ENCODE measurements at regions not wholly inside any gene's neighbourhood (a gene's known extent, or its start where the extent isn't known, plus 50 kb on each side); places are given as distances from the start of the nearest gene placed in this dataset.

DNA sequence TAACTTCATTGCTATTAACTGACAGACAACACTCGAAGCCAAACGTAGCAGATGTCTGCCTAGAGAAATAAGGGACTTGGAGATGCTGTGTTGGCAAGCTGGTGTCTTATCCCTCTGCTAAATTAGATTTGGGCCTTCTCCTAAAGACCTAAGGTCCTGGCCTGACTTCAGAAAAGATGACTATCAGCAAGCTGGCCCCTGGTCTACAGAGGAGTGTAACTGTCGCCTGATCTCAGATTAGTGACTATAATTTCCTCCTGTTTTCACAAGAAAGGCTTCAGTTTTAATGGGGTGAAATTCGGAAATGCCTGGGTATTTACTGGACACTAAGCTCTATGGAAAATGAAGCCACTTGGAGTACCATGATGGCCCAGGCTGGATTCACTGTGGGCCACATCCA, 53.1 kb upstream of the SLC7A14 start:
- no peak for DNase-seq
- peaks cover 40% of the 10 kb centered on the region for H3K27me3 Mint-ChIP-seq (ENCODE audit: unreplicated experiment)
- H3K36me3 Mint-ChIP-seq (ENCODE audit: insufficient read depth, unreplicated experiment), result no peaks in the 10 kb centered on the region
- TF ChIP-seq, protein P1, sequence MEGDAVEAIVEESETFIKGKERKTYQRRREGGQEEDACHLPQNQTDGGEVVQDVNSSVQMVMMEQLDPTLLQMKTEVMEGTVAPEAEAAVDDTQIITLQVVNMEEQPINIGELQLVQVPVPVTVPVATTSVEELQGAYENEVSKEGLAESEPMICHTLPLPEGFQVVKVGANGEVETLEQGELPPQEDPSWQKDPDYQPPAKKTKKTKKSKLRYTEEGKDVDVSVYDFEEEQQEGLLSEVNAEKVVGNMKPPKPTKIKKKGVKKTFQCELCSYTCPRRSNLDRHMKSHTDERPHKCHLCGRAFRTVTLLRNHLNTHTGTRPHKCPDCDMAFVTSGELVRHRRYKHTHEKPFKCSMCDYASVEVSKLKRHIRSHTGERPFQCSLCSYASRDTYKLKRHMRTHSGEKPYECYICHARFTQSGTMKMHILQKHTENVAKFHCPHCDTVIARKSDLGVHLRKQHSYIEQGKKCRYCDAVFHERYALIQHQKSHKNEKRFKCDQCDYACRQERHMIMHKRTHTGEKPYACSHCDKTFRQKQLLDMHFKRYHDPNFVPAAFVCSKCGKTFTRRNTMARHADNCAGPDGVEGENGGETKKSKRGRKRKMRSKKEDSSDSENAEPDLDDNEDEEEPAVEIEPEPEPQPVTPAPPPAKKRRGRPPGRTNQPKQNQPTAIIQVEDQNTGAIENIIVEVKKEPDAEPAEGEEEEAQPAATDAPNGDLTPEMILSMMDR (IDR thresholded peaks at IDR 0.05; ENCODE audit: unreplicated experiment), result no peak
- H3K9me3 Mint-ChIP-seq (ENCODE audit: low read depth, unreplicated experiment), result no peaks in the 10 kb centered on the region
- no peaks in the 10 kb centered on the region for H3K4me1 Mint-ChIP-seq (ENCODE audit: low read depth, unreplicated experiment)
- BruUV-seq (replicated peaks), result no TSS peak
- intact Hi-C loops (cut with micrococcal nuclease; ENCODE audit: unreplicated experiment), result no loop called here
- no peak overlapping the region for H3K27ac Mint-ChIP-seq (ENCODE audit: unreplicated experiment)
- CTCF ChIA-PET, result no interaction called here
- H3K4me3 Mint-ChIP-seq (ENCODE audit: low read depth, unreplicated experiment), result no peak overlapping the region

GRCh38 chr3:170637306-170637705, 51.4 kb upstream of the SLC7A14 start:
- H3K27me3 Mint-ChIP-seq (ENCODE audit: unreplicated experiment), result peaks cover 39% of the 10 kb centered on the region
- no peak overlapping the region for H3K4me3 Mint-ChIP-seq (ENCODE audit: low read depth, unreplicated experiment)
- no peaks in the 10 kb centered on the region for H3K9me3 Mint-ChIP-seq (ENCODE audit: low read depth, unreplicated experiment)
- CTCF ChIA-PET, result no interaction called here
- no peak overlapping the region for H3K27ac Mint-ChIP-seq (ENCODE audit: unreplicated experiment)
- TF ChIP-seq, protein P1 (IDR thresholded peaks at IDR 0.05; ENCODE audit: unreplicated experiment), result no peak
- no peaks in the 10 kb centered on the region for H3K36me3 Mint-ChIP-seq (ENCODE audit: insufficient read depth, unreplicated experiment)
- intact Hi-C loops (cut with micrococcal nuclease; ENCODE audit: unreplicated experiment), result no loop called here
- no peaks in the 10 kb centered on the region for H3K4me1 Mint-ChIP-seq (ENCODE audit: low read depth, unreplicated experiment)
- no TSS peak for BruUV-seq (replicated peaks)
- no peak for DNase-seq

GRCh38 chr3:170636400-170636973, 50.6 kb upstream of the SLC7A14 start:
- Mint-ChIP-seq H3K4me3 (ENCODE audit: low read depth, unreplicated experiment) (no peak overlapping the region), H3K36me3 (ENCODE audit: insufficient read depth, unreplicated experiment) (no peaks in the 10 kb centered on the region), H3K27me3 (ENCODE audit: unreplicated experiment) (peaks cover 31% of the 10 kb centered on the region), H3K27ac (ENCODE audit: unreplicated experiment) (no peak overlapping the region), H3K9me3 (ENCODE audit: low read depth, unreplicated experiment) (no peaks in the 10 kb centered on the region), H3K4me1 (ENCODE audit: low read depth, unreplicated experiment) (no peaks in the 10 kb centered on the region)
- CTCF ChIA-PET, result interaction anchor here (1.2 to 1.3 kb wide), 2 partner anchors 10 to 175 kb away, joined by 3 to 4 read pairs; no protein-coding TSS in a partner anchor
- DNase-seq, result no peak
- intact Hi-C loops (cut with micrococcal nuclease; ENCODE audit: unreplicated experiment), result no loop called here
- BruUV-seq (replicated peaks), result no TSS peak
- TF ChIP-seq, protein P1 (IDR thresholded peaks at IDR 0.05; ENCODE audit: unreplicated experiment), result no peak

Measured in Calu3 (cell line).